Hepatocyte (in vitro differentiated cells): ENCODE measurements at regions not wholly inside any gene's neighbourhood (a gene's known extent, or its start where the extent isn't known, plus 50 kb on each side); places are given as distances from the start of the nearest gene placed in this dataset.

Source experiments
- DNase-seq: peaks from one replicate; pipeline ENCODE4 v3.0.0-alpha.2; 2016; ENCODE audit warnings: low spot score
- H2AFZ ChIP-seq: fragments of 200-600 bp; sonication (generic); 2 replicates; pipeline ENCODE4 v1.6.0; 2016; ENCODE audit warnings: antibody characterized with exemption, mild to moderate bottlenecking
- H3K27ac ChIP-seq: fragments of 200-600 bp; sonication (generic); 2 replicates; pipeline ENCODE4 v1.5.1; 2016; ENCODE audit warnings: mild to moderate bottlenecking
- H3K27me3 ChIP-seq: fragments of 200-600 bp; sonication (generic); 2 replicates; pipeline ENCODE4 v1.6.1; 2016
- H3K36me3 ChIP-seq: fragments of 200-600 bp; sonication (generic); replicated peaks from 2 replicates; pipeline ENCODE4 v1.5.1; 2016; ENCODE audit warnings: low read depth; ENCODE audit not compliant: insufficient read depth
- H3K4me1 ChIP-seq: fragments of 200-600 bp; sonication (generic); 2 replicates; pipeline ENCODE4 v1.5.1; 2016; ENCODE audit warnings: mild to moderate bottlenecking, moderate library complexity; ENCODE audit not compliant: insufficient read depth
- H3K4me2 ChIP-seq: fragments of 200-600 bp; sonication (generic); 2 replicates; pipeline ENCODE4 v1.6.0; 2016
- H3K4me3 ChIP-seq: fragments of 200-600 bp; sonication (generic); 2 replicates; pipeline ENCODE4 v1.5.1; 2016; ENCODE audit warnings: mild to moderate bottlenecking
- H3K79me2 ChIP-seq: fragments of 200-600 bp; sonication (generic); 2 replicates; pipeline ENCODE4 v1.6.0; 2017; ENCODE audit warnings: mild to moderate bottlenecking
- H3K9me2 ChIP-seq: fragments of 200-600 bp; sonication (generic); replicated peaks from 2 replicates; pipeline ENCODE4 v1.6.0; 2017; ENCODE audit warnings: mild to moderate bottlenecking; ENCODE audit not compliant: insufficient read depth
- H3K9me3 ChIP-seq: fragments of 200-600 bp; sonication (generic); 2 replicates; pipeline ENCODE4 v1.5.1; 2016; ENCODE audit warnings: low read depth, mild to moderate bottlenecking
- H4K20me1 ChIP-seq: fragments of 200-600 bp; sonication (generic); 2 replicates; pipeline ENCODE4 v1.6.0; 2016; ENCODE audit warnings: mild to moderate bottlenecking; ENCODE audit not compliant: insufficient read depth, poor library complexity, severe bottlenecking
- EZH2 ChIP-seq: fragments of 200-600 bp; sonication (generic); IDR thresholded peaks from 2 replicates; pipeline ENCODE4 v1.6.1; 2016; ENCODE audit warnings: antibody characterized with exemption, mild to moderate bottlenecking, borderline replicate concordance
- EZH2phosphoT487 ChIP-seq: fragments of 200-600 bp; sonication (generic); IDR thresholded peaks from one replicate; pipeline ENCODE4 v1.6.1; 2018; ENCODE audit warnings: antibody characterized with exemption, mild to moderate bottlenecking, low read depth, moderate library complexity; ENCODE audit not compliant: unreplicated experiment, severe bottlenecking
- WGBS: methylation state at CpG from one replicate; pipeline ENCODE4 v1.1.6; 2016; ENCODE audit warnings: low lambda C conversion rate; ENCODE audit errors: missing lambda C conversion rate; 5-methylcytosine and 5-hydroxymethylcytosine counted together
- TF ChIP-seq, protein P1 (sequence below): fragments of 200-600 bp; sonication (generic); IDR thresholded peaks from 2 replicates; pipeline ENCODE4 v1.5.1; 2016; ENCODE audit warnings: antibody characterized with exemption, mild to moderate bottlenecking; ENCODE audit not compliant: poor library complexity

DNA sequence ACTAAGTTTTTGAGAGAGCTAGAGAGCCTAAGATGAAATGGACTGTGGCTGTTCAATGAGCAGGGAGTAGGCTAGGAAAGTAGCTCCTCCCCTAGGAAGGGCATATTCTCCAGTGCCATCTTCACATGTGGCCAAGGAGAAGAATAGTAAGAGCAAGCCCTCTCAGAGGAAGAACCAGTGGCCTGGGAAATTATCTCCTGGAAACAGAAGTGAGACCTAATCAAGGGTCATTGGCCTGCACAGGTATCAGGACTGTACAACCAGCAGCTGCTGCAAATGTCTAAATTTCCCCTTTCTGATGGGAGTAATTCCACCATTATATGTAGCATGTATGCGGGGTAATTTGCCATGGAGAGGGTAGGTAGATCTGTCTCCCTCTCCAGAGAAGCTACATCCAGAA lies 334.8 kb upstream of the RASGEF1B start:
- WGBS: 95% methylated on average over 1 of the region's 1 CpG
- no peak overlapping the region for H3K27ac ChIP-seq
- no peaks in the 10 kb centered on the region for H4K20me1 ChIP-seq
- H3K4me2 ChIP-seq: no peak overlapping the region
- no peak overlapping the region for H3K4me3 ChIP-seq
- H3K79me2 ChIP-seq: no peaks in the 10 kb centered on the region
- no peaks in the 10 kb centered on the region for H3K9me2 ChIP-seq
- H3K36me3 ChIP-seq: no peaks in the 10 kb centered on the region
- no peaks in the 10 kb centered on the region for H3K27me3 ChIP-seq
- H3K9me3 ChIP-seq: no peaks in the 10 kb centered on the region
- DNase-seq: no peak
- H2AFZ ChIP-seq: no peak overlapping the region
- no peaks in the 10 kb centered on the region for H3K4me1 ChIP-seq
- TF ChIP-seq, protein P1, sequence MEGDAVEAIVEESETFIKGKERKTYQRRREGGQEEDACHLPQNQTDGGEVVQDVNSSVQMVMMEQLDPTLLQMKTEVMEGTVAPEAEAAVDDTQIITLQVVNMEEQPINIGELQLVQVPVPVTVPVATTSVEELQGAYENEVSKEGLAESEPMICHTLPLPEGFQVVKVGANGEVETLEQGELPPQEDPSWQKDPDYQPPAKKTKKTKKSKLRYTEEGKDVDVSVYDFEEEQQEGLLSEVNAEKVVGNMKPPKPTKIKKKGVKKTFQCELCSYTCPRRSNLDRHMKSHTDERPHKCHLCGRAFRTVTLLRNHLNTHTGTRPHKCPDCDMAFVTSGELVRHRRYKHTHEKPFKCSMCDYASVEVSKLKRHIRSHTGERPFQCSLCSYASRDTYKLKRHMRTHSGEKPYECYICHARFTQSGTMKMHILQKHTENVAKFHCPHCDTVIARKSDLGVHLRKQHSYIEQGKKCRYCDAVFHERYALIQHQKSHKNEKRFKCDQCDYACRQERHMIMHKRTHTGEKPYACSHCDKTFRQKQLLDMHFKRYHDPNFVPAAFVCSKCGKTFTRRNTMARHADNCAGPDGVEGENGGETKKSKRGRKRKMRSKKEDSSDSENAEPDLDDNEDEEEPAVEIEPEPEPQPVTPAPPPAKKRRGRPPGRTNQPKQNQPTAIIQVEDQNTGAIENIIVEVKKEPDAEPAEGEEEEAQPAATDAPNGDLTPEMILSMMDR: no peak
- TF ChIP-seq EZH2phosphoT487 (no peak), EZH2 (no peak)

DNA sequence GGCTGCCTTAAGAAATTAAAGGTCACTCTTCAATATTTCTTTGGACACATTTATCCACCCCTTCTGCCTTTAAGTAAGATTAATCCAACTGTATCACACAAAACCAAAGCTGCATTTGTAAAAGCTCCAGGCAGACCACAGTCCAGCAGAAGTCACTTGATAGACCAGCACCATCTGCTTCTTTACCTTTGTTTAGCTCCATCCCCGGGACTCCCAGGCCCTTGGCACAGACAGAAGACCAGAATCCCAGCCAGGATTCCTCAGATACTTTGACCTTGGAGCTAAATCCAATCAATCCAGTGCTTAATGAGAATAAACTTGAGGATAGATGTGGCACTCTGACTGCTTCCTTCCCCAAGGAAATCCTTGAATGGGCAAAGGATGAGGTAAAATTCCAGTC lies 333.1 kb upstream of the RASGEF1B start:
- DNase-seq: no peak
- no peaks in the 10 kb centered on the region for H3K9me3 ChIP-seq
- H3K4me1 ChIP-seq: no peaks in the 10 kb centered on the region
- WGBS: 77% methylated on average over 1 of the region's 1 CpG
- no peak overlapping the region for H3K27ac ChIP-seq
- H3K27me3 ChIP-seq: no peaks in the 10 kb centered on the region
- no peaks in the 10 kb centered on the region for H3K79me2 ChIP-seq
- no peaks in the 10 kb centered on the region for H3K9me2 ChIP-seq
- H3K4me3 ChIP-seq: no peak overlapping the region
- H3K4me2 ChIP-seq: no peak overlapping the region
- H3K36me3 ChIP-seq: no peaks in the 10 kb centered on the region
- no peak for TF ChIP-seq EZH2
- no peak overlapping the region for H2AFZ ChIP-seq
- no peaks in the 10 kb centered on the region for H4K20me1 ChIP-seq

DNA sequence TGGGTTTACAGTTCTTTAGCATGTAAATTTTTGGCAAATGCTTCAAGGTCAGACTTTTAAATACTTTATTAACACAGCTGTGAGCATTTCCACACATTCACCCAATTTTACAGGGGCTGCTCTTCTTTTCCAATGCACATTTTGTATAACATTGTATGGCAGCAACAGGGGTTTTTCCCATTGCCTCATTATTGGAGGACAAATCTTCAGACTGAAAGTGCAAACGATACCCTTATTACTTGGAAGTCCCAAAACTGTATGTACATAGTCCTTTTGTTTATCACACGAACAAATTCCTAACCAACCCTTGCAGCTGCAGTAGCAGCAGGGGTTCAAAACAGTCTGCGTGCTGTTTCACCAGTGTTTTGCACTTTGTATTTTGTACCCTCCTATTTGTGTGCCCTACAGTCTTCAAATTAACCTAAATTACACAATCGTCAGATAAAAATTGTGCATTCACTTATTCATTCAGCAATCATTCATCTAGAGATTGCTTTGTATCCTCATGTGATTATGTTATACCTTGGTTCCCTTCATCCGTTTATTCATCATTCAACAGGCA lies 330.7 kb upstream of the RASGEF1B start:
- no peak for DNase-seq
- Histone ChIP-seq H3K79me2 (no peaks in the 10 kb centered on the region), H3K9me2 (no peaks in the 10 kb centered on the region), H3K27me3 (no peaks in the 10 kb centered on the region), H2AFZ (no peak overlapping the region), H3K27ac (no peak overlapping the region), H3K36me3 (no peaks in the 10 kb centered on the region), H4K20me1 (no peaks in the 10 kb centered on the region), H3K9me3 (no peaks in the 10 kb centered on the region), H3K4me1 (no peaks in the 10 kb centered on the region), H3K4me2 (no peak overlapping the region), H3K4me3 (no peak overlapping the region)
- TF ChIP-seq EZH2phosphoT487: no peak
- TF ChIP-seq EZH2: no peak
- TF ChIP-seq, protein P1: no peak
- 72% methylated on average over 5 of the region's 5 CpGs for WGBS

DNA sequence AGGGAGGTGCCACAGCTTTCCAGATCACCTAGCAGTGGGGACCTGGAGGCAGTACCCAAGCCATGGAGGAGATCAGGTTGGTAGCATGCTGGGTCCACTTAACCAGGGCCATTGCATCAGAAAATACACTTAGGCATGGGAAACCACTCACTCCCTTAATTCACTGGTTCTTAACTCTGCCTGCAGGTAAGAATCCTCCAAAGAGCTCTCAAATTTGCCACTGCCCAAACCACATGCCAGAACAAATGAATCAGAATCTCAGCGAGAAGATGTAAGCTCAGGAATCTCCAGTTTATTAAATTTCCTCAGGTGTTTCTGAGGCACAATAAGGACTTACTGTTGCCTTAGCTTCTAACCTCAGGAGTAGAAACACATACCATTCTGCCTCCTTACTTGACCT lies 327.7 kb upstream of the RASGEF1B start:
- WGBS: 92% methylated on average over 1 of the region's 1 CpG
- H3K4me2 ChIP-seq: no peak overlapping the region
- H3K27ac ChIP-seq: no peak overlapping the region
- H3K4me3 ChIP-seq: no peak overlapping the region
- H3K27me3 ChIP-seq: no peaks in the 10 kb centered on the region
- no peak overlapping the region for H2AFZ ChIP-seq
- H3K36me3 ChIP-seq: no peaks in the 10 kb centered on the region
- H3K4me1 ChIP-seq: no peaks in the 10 kb centered on the region
- no peaks in the 10 kb centered on the region for H4K20me1 ChIP-seq
- no peak for DNase-seq
- no peaks in the 10 kb centered on the region for H3K9me2 ChIP-seq
- H3K9me3 ChIP-seq: no peaks in the 10 kb centered on the region
- TF ChIP-seq, protein P1: no peak
- TF ChIP-seq EZH2 (no peak), EZH2phosphoT487 (no peak)
- H3K79me2 ChIP-seq: no peaks in the 10 kb centered on the region
